Keratinocyte (primary cell): ENCODE measurements at regions not wholly inside any gene's neighbourhood (a gene's known extent, or its start where the extent isn't known, plus 50 kb on each side); places are given as distances from the start of the nearest gene placed in this dataset.

Experiments
- DNase-seq: peaks from one replicate; pipeline ENCODE4 v3.0.0-alpha.2; 2011; ENCODE audit warnings: low read depth, missing footprints, low spot score
- FAIRE-seq: peaks from 2 replicates; lab custom pipeline; 2011; peaks lifted over from hg19 to GRCh38; lab: Jason Lieb, UNC
- H2AFZ ChIP-seq: 2 replicates; pipeline ENCODE4 v1.6.0; 2012; ENCODE audit warnings: low read length, control low read depth, inconsistent platforms; ENCODE audit not compliant: control insufficient read depth
- H3K27ac ChIP-seq: 2 replicates; pipeline ENCODE4 v1.5.1; 2011; ENCODE audit warnings: low read length; ENCODE audit not compliant: control insufficient read depth, insufficient read depth
- H3K27me3 ChIP-seq: 3 replicates; pipeline ENCODE4 v1.6.0; 2011; ENCODE audit warnings: low read length; ENCODE audit not compliant: control insufficient read depth, insufficient read depth; ENCODE audit errors: extremely low read depth
- H3K36me3 ChIP-seq, 2 experiments: 2 replicates in 1 of 2; 3 replicates in 1 of 2; pipeline ENCODE4 v1.5.1; 2011; ENCODE audit warnings: low read length in 2 of 2, mild to moderate bottlenecking in 1 of 2; ENCODE audit not compliant: control insufficient read depth in 2 of 2, insufficient read depth in 2 of 2; ENCODE audit errors: extremely low read depth in 1 of 2
- H3K4me1 ChIP-seq: 3 replicates; pipeline ENCODE4 v1.5.1; 2011; ENCODE audit warnings: low read length; ENCODE audit not compliant: control insufficient read depth, insufficient read depth; ENCODE audit errors: extremely low read depth
- H3K4me2 ChIP-seq: 3 replicates; pipeline ENCODE4 v1.6.0; 2011; ENCODE audit warnings: low read depth, low read length; ENCODE audit not compliant: control insufficient read depth, insufficient read depth; ENCODE audit errors: extremely low read depth
- H3K4me3 ChIP-seq, 3 experiments: fragments of 200-600 bp in 1 of 3; sonication (generic) in 1 of 3; 2 replicates in 2 of 3; 3 replicates in 1 of 3; pipeline ENCODE4 v1.5.1; 2011 to 2016; ENCODE audit warnings: low read length in 3 of 3, mild to moderate bottlenecking in 3 of 3, control low read depth in 2 of 3, inconsistent platforms in 1 of 3, low read depth in 1 of 3, mixed read lengths in 1 of 3, mixed run types in 1 of 3, moderate library complexity in 1 of 3; ENCODE audit not compliant: control insufficient read depth in 2 of 3, insufficient read depth in 2 of 3; ENCODE audit errors: extremely low read depth in 1 of 3
- H3K79me2 ChIP-seq: 2 replicates; pipeline ENCODE4 v1.6.0; 2012; ENCODE audit warnings: low read length; ENCODE audit not compliant: control insufficient read depth, insufficient read depth
- H3K9ac ChIP-seq: 3 replicates; pipeline ENCODE4 v1.6.0; 2011; ENCODE audit warnings: low read length; ENCODE audit not compliant: control insufficient read depth, insufficient read depth; ENCODE audit errors: extremely low read depth
- H3K9me1 ChIP-seq: 3 replicates; pipeline ENCODE4 v1.6.0; 2011; ENCODE audit warnings: low read length; ENCODE audit not compliant: control insufficient read depth, insufficient read depth; ENCODE audit errors: extremely low read depth
- H3K9me3 ChIP-seq: 2 replicates; pipeline ENCODE4 v1.5.1; 2012; ENCODE audit warnings: low read depth, low read length; ENCODE audit not compliant: control insufficient read depth
- H4K20me1 ChIP-seq: 3 replicates; pipeline ENCODE4 v1.6.0; 2011; ENCODE audit warnings: low read length; ENCODE audit not compliant: control insufficient read depth, insufficient read depth; ENCODE audit errors: extremely low read depth
- CTCF ChIP-seq, 3 experiments: IDR thresholded peaks in 1 of 3; conservative IDR thresholded peaks in 1 of 3; optimal IDR thresholded peaks in 1 of 3; 2 replicates in 2 of 3; 3 replicates in 1 of 3; pipeline versions ENCODE3 to v1.5.1; 2011; ENCODE audit warnings: low read length in 3 of 3, mild to moderate bottlenecking in 3 of 3, moderate library complexity in 2 of 3, control low read depth in 1 of 3, inconsistent platforms in 1 of 3; ENCODE audit not compliant: insufficient read depth in 2 of 3; ENCODE audit errors: extremely low read depth in 1 of 3
- EZH2 ChIP-seq: IDR thresholded peaks from one replicate; pipeline ENCODE4 v1.6.1; 2012; ENCODE audit warnings: inconsistent platforms, mild to moderate bottlenecking, low read length, moderate library complexity
- dilution Hi-C: fragments of 300-500 bp; cut with MboI; formaldehyde crosslinking; loops from one replicate; pipeline ENCODE4 v1.7.0; 2020; ENCODE audit warnings: low sequenced_read_pairs; ENCODE audit not compliant: extremely low pct_ligation_motif_present

GRCh38 chr2:185245806-185246205, 492.8 kb upstream of the FSIP2 start:
- no peaks in the 10 kb centered on the region for H3K9me1 ChIP-seq
- no peaks in the 10 kb centered on the region for H3K79me2 ChIP-seq
- H3K4me1 ChIP-seq: no peaks in the 10 kb centered on the region
- H2AFZ ChIP-seq: no peak overlapping the region
- no peak for DNase-seq
- no peak overlapping the region for H3K9ac ChIP-seq
- H3K4me2 ChIP-seq: no peak overlapping the region
- no peak for FAIRE-seq
- H3K9me3 ChIP-seq: no peaks in the 10 kb centered on the region
- dilution Hi-C loops: no loop called here
- H3K27ac ChIP-seq: no peak overlapping the region
- no peak overlapping the region for H3K4me3 ChIP-seq
- no peaks in the 10 kb centered on the region for H3K27me3 ChIP-seq
- H4K20me1 ChIP-seq: no peaks in the 10 kb centered on the region
- no peaks in the 10 kb centered on the region for H3K36me3 ChIP-seq
- TF ChIP-seq EZH2: no peak
- TF ChIP-seq CTCF (optimal IDR thresholded peaks at IDR 0.05 in 1 of 3, IDR thresholded peaks at IDR 0.05 in 1 of 3, conservative IDR thresholded peaks at IDR 0.05 in 1 of 3; ENCODE audit: extremely low read depth in 1 of 3, insufficient read depth in 2 of 3, low read length in 3 of 3): no peak

GRCh38 chr2:185246717-185247116, 491.9 kb upstream of the FSIP2 start:
- no peaks in the 10 kb centered on the region for H3K4me1 ChIP-seq
- H3K9me1 ChIP-seq: no peaks in the 10 kb centered on the region
- no peak overlapping the region for H3K9ac ChIP-seq
- no peak overlapping the region for H3K4me3 ChIP-seq
- dilution Hi-C loops: no loop called here
- FAIRE-seq (no peak), DNase-seq (no peak)
- no peak overlapping the region for H3K27ac ChIP-seq
- no peak for TF ChIP-seq CTCF (optimal IDR thresholded peaks at IDR 0.05 in 1 of 3, IDR thresholded peaks at IDR 0.05 in 1 of 3, conservative IDR thresholded peaks at IDR 0.05 in 1 of 3; ENCODE audit: extremely low read depth in 1 of 3, insufficient read depth in 2 of 3, low read length in 3 of 3)
- TF ChIP-seq EZH2: no peak
- H3K4me2 ChIP-seq: no peak overlapping the region
- H2AFZ ChIP-seq: no peak overlapping the region
- no peaks in the 10 kb centered on the region for H3K36me3 ChIP-seq
- H3K27me3 ChIP-seq: no peaks in the 10 kb centered on the region
- no peaks in the 10 kb centered on the region for H3K79me2 ChIP-seq
- H4K20me1 ChIP-seq: no peaks in the 10 kb centered on the region
- H3K9me3 ChIP-seq: no peaks in the 10 kb centered on the region
